Endothelial cell of umbilical vein (primary cell): ENCODE measurements at regions not wholly inside any gene's neighbourhood (a gene's known extent, or its start where the extent isn't known, plus 50 kb on each side); places are given as distances from the start of the nearest gene placed in this dataset.

ENCODE experiments used
- BruUV-seq: library from RNA; stranded (reverse); fragments of 400-500 nt; replicated peaks from 2 replicates; lab custom pipeline; 2021; lab: Mats Ljungman, UMichigan
- CTCF ChIA-PET: fragments of 300-600, 350-600 bp; sonication (Branson Sonifier 250); formaldehyde crosslinking; loops from one replicate; lab custom pipeline; 2021; ENCODE audit warnings: antibody characterized with exemption, inconsistent platforms; lab: Charles Lee
- POLR2A ChIA-PET: fragments of 300-600, 350-600 bp; sonication (Branson Sonifier 250); formaldehyde crosslinking; loops from one replicate; lab custom pipeline; 2021; ENCODE audit warnings: antibody characterized with exemption, inconsistent platforms; lab: Charles Lee
- DNase-seq: peaks from one replicate; pipeline ENCODE4 v3.0.0-alpha.2; 2011; ENCODE audit warnings: low read depth, low spot score
- FAIRE-seq: peaks from 2 replicates; lab custom pipeline; 2011; peaks lifted over from hg19 to GRCh38; lab: Jason Lieb, UNC
- H2AFZ ChIP-seq: 2 replicates; pipeline ENCODE4 v1.6.0; 2012; ENCODE audit warnings: low read depth, low read length, control low read depth, inconsistent platforms
- H3K27ac ChIP-seq: 2 replicates; pipeline ENCODE4 v1.5.1; 2011; ENCODE audit warnings: low read depth, mild to moderate bottlenecking, control low read depth, low read length, moderate library complexity; ENCODE audit not compliant: insufficient read depth
- H3K27me3 ChIP-seq, 2 experiments: 2 replicates each; pipeline versions ENCODE4 v1.6.0 to v1.6.1; 2011; ENCODE audit warnings: low read length in 2 of 2, mixed read lengths in 1 of 2; ENCODE audit not compliant: control insufficient read depth in 2 of 2, insufficient read depth in 2 of 2
- H3K36me3 ChIP-seq, 2 experiments: 2 replicates in 1 of 2; 3 replicates in 1 of 2; pipeline ENCODE4 v1.5.1; 2011; ENCODE audit warnings: low read length in 2 of 2, mild to moderate bottlenecking in 1 of 2, moderate library complexity in 1 of 2; ENCODE audit not compliant: control insufficient read depth in 2 of 2, insufficient read depth in 2 of 2; ENCODE audit errors: extremely low read depth in 1 of 2
- H3K4me1 ChIP-seq: 3 replicates; pipeline ENCODE4 v1.5.1; 2011; ENCODE audit warnings: mild to moderate bottlenecking, low read length; ENCODE audit not compliant: control insufficient read depth, insufficient read depth; ENCODE audit errors: extremely low read depth
- H3K4me2 ChIP-seq: 2 replicates; pipeline ENCODE4 v1.6.1; 2011; ENCODE audit warnings: low read length, control low read depth, mixed read lengths; ENCODE audit not compliant: insufficient read depth
- H3K4me3 ChIP-seq, 3 experiments: fragments of 200-600 bp in 1 of 3; sonication (generic), shearing (Covaris generic) in 1 of 3; replicated peaks in 1 of 3; 2 replicates each; pipeline ENCODE4 v1.5.1; 2011 to 2016; ENCODE audit warnings: control low read depth in 3 of 3, low read length in 3 of 3, mild to moderate bottlenecking in 2 of 3, inconsistent platforms in 1 of 3, low read depth in 1 of 3, moderate library complexity in 1 of 3; ENCODE audit not compliant: insufficient read depth in 1 of 3
- H3K79me2 ChIP-seq: 2 replicates; pipeline ENCODE4 v1.6.0; 2012; ENCODE audit warnings: low read length, inconsistent platforms; ENCODE audit not compliant: control insufficient read depth, insufficient read depth
- H3K9ac ChIP-seq: replicated peaks from 2 replicates; pipeline ENCODE3; 2011; ENCODE audit warnings: low read length, control low read depth; ENCODE audit not compliant: insufficient read depth; ENCODE audit errors: extremely low read depth
- H3K9me1 ChIP-seq: replicated peaks from 3 replicates; pipeline ENCODE4 v1.6.0; 2011; ENCODE audit warnings: mild to moderate bottlenecking, low read length; ENCODE audit not compliant: control insufficient read depth, insufficient read depth; ENCODE audit errors: extremely low read depth
- H3K9me3 ChIP-seq: replicated peaks from 2 replicates; pipeline ENCODE4 v1.5.1; 2012; ENCODE audit warnings: low read length, inconsistent platforms; ENCODE audit not compliant: control insufficient read depth, insufficient read depth
- H4K20me1 ChIP-seq: replicated peaks from 2 replicates; pipeline ENCODE3; 2011; ENCODE audit warnings: mild to moderate bottlenecking, low read length; ENCODE audit not compliant: control insufficient read depth, insufficient read depth; ENCODE audit errors: extremely low read depth
- CTCF ChIP-seq, 2 donors: IDR thresholded peaks; 1 replicate in 1 of 2; 2 replicates in 1 of 2; pipeline ENCODE4 v1.5.1; 2011; ENCODE audit warnings: low read length in 2 of 2, mild to moderate bottlenecking in 2 of 2, moderate library complexity in 2 of 2, control low read depth in 1 of 2, inconsistent platforms in 1 of 2, low read depth in 1 of 2; ENCODE audit not compliant: insufficient read depth in 1 of 2; ENCODE audit errors: extremely low read depth in 1 of 2
- EZH2 ChIP-seq: IDR thresholded peaks from 2 replicates; pipeline ENCODE4 v1.6.1; 2012; ENCODE audit warnings: borderline replicate concordance, low read depth, mild to moderate bottlenecking, moderate library complexity, low read length, inconsistent platforms; ENCODE audit not compliant: severe bottlenecking
- FOS ChIP-seq: IDR thresholded peaks from 2 replicates; pipeline ENCODE4 v1.6.1; 2011; ENCODE audit warnings: mild to moderate bottlenecking, low read length, moderate library complexity, borderline replicate concordance; ENCODE audit not compliant: insufficient read depth
- GATA2 ChIP-seq: IDR thresholded peaks from 2 replicates; pipeline ENCODE4 v1.7.0; 2011; ENCODE audit warnings: low read depth, mild to moderate bottlenecking, moderate library complexity, mixed read lengths, low read length; ENCODE audit not compliant: insufficient read length, insufficient read depth
- JUN ChIP-seq: IDR thresholded peaks from 2 replicates; pipeline ENCODE4 v1.6.1; 2011; ENCODE audit warnings: borderline replicate concordance, low read depth; ENCODE audit not compliant: insufficient read length, insufficient read depth
- MYC ChIP-seq: IDR thresholded peaks from one replicate; pipeline ENCODE4 v1.6.1; 2011; ENCODE audit warnings: mild to moderate bottlenecking, low read depth, low read length
- POLR2A ChIP-seq: IDR thresholded peaks from 2 replicates; pipeline ENCODE4 v1.6.1; 2012; ENCODE audit warnings: low read depth, mild to moderate bottlenecking, control low read depth, low read length
- POLR2AphosphoS5 ChIP-seq: IDR thresholded peaks from 2 replicates; pipeline ENCODE4 v1.6.1; 2012; ENCODE audit warnings: low read depth, mild to moderate bottlenecking, control low read depth, low read length, moderate library complexity; ENCODE audit not compliant: insufficient read depth
- dilution Hi-C: fragments of 300-500 bp; cut with MboI; formaldehyde crosslinking; loops from one replicate; pipeline ENCODE4 v1.15.0; 2019; ENCODE audit warnings: low sequenced_read_pairs; ENCODE audit not compliant: extremely low pct_ligation_motif_present
- intact Hi-C: fragments of 100-400 bp; cut with micrococcal nuclease; formaldehyde crosslinking; loops from one replicate; pipeline ENCODE4 v1.10.0; 2022
- TF ChIP-seq, protein P1 (sequence below): IDR thresholded peaks from 2 replicates; pipeline ENCODE4 v1.6.1; 2011; ENCODE audit not compliant: insufficient read depth, insufficient read length

GRCh38 chr4:135941671-135942070, 1590.6 kb downstream of the PCDH18 start:
- DNase-seq, result no peak
- CTCF ChIA-PET, result no interaction called here
- Histone ChIP-seq H3K4me1 (no peaks in the 10 kb centered on the region), H3K9me1 (no peaks in the 10 kb centered on the region), H3K79me2 (no peaks in the 10 kb centered on the region), H3K4me3 (no peak overlapping the region), H3K9me3 (no peaks in the 10 kb centered on the region), H3K36me3 (no peaks in the 10 kb centered on the region), H3K27ac (no peak overlapping the region), H3K4me2 (no peak overlapping the region), H3K27me3 (no peaks in the 10 kb centered on the region), H4K20me1 (no peaks in the 10 kb centered on the region), H2AFZ (no peak overlapping the region), H3K9ac (no peak overlapping the region)
- intact Hi-C loops (no loop called here), dilution Hi-C loops (no loop called here)
- POLR2A ChIA-PET, result no interaction called here
- BruUV-seq, result no TSS peak
- TF ChIP-seq FOS, result no peak
- no peak for TF ChIP-seq EZH2
- TF ChIP-seq MYC, result no peak
- TF ChIP-seq CTCF (IDR thresholded peaks at IDR 0.05; ENCODE audit: extremely low read depth in 1 of 2, insufficient read depth in 1 of 2, low read depth in 1 of 2, low read length in 2 of 2), result no peak
- TF ChIP-seq GATA2, result no peak
- FAIRE-seq, result no peak

DNA sequence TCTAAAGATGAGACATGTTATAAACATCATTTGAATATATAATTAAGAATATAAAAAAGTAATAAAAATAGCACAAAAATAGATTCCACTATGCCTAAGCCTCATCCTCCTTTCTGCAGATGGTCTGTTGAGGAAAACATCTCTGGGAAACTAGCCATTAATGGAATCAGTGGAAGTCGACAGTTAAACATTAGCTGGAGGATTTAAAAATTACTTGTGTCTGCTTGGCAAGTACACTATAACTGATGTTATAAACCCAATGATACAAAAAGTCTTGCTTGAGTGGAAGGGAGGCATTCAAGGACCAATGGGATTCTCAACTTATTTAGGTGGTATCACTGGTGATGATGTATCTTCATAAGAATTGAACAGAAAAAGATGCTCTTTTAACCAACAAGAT, 1598.3 kb downstream of the PCDH18 start:
- TF ChIP-seq, protein P1, sequence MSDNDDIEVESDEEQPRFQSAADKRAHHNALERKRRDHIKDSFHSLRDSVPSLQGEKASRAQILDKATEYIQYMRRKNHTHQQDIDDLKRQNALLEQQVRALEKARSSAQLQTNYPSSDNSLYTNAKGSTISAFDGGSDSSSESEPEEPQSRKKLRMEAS, result no peak
- no peak for TF ChIP-seq EZH2
- no peak for TF ChIP-seq FOS
- no peak for TF ChIP-seq POLR2AphosphoS5
- no peak for TF ChIP-seq JUN
- TF ChIP-seq GATA2, result no peak
- TF ChIP-seq MYC, result no peak
- TF ChIP-seq CTCF (IDR thresholded peaks at IDR 0.05; ENCODE audit: extremely low read depth in 1 of 2, insufficient read depth in 1 of 2, low read depth in 1 of 2, low read length in 2 of 2), result no peak
- TF ChIP-seq POLR2A, result no peak
- ChIA-PET CTCF (no interaction called here), POLR2A (no interaction called here)
- intact Hi-C loops (no loop called here), dilution Hi-C loops (no loop called here)
- Histone ChIP-seq H3K9ac (no peak overlapping the region), H3K4me2 (no peak overlapping the region), H3K27ac (no peak overlapping the region), H2AFZ (no peak overlapping the region), H3K4me1 (no peaks in the 10 kb centered on the region), H3K79me2 (no peaks in the 10 kb centered on the region), H4K20me1 (no peaks in the 10 kb centered on the region), H3K9me1 (no peaks in the 10 kb centered on the region), H3K4me3 (no peak overlapping the region), H3K36me3 (no peaks in the 10 kb centered on the region), H3K27me3 (no peaks in the 10 kb centered on the region), H3K9me3 (no peaks in the 10 kb centered on the region)
- DNase-seq, result no peak
- no peak for FAIRE-seq
- BruUV-seq, result no TSS peak
